ENCODE measurements at regions not wholly inside any gene's neighbourhood (a gene's known extent, or its start where the extent isn't known, plus 50 kb on each side); places are given as distances from the start of the nearest gene placed in this dataset.

- ATAC-seq (no peak), DNase-seq (ENCODE audit: low read depth in 1 of 2, low spot score in 1 of 2) (no peak), FAIRE-seq (no peak)
- ChIA-PET POLR2A (no interaction called here), CTCF (no interaction called here)
- no peak overlapping the region for H3K4me3 ChIP-seq
- no peaks in the 10 kb centered on the region for H3K4me1 ChIP-seq
- TF ChIP-seq RFX5 (IDR thresholded peaks at IDR 0.05) = no peak
- no peak for TF ChIP-seq HOXA7 (CRISPR knock-in tag; IDR thresholded peaks at IDR 0.05)
- TF ChIP-seq SMC3 (IDR thresholded peaks at IDR 0.05) = no peak
- no peak for TF ChIP-seq RAD21 (conservative IDR thresholded peaks at IDR 0.05 in 1 of 2, IDR thresholded peaks at IDR 0.05 in 1 of 2)
- TF ChIP-seq ZSCAN20 (CRISPR knock-in tag; IDR thresholded peaks at IDR 0.05) = no peak
- TF ChIP-seq MAZ (IDR thresholded peaks at IDR 0.05; ENCODE audit: borderline replicate concordance, low read depth, low read length) = no peak
- TF ChIP-seq ELK1 (IDR thresholded peaks at IDR 0.05; ENCODE audit: low read depth, low read length) = no peak
- no peak for TF ChIP-seq SREBF2 (IDR thresholded peaks at IDR 0.05)
- no peak for TF ChIP-seq HOXB13 (CRISPR knock-in tag; IDR thresholded peaks at IDR 0.05; ENCODE audit: low read depth)
- TF ChIP-seq RARB (CRISPR knock-in tag; IDR thresholded peaks at IDR 0.05) = no peak
- TF ChIP-seq HOXB5 (CRISPR knock-in tag; IDR thresholded peaks at IDR 0.05) = no peak
- no peak for TF ChIP-seq PHF8 (IDR thresholded peaks at IDR 0.05; ENCODE audit: borderline replicate concordance, low read depth)
- TF ChIP-seq ESRRA (IDR thresholded peaks at IDR 0.05; ENCODE audit: borderline replicate concordance, low read length) = no peak
- TF ChIP-seq FOSB (CRISPR knock-in tag; IDR thresholded peaks at IDR 0.05) = no peak
- no peak for TF ChIP-seq KDM1A (IDR thresholded peaks at IDR 0.05; ENCODE audit: low read depth)
- TF ChIP-seq ZC3H11A (IDR thresholded peaks at IDR 0.05) = no peak
- TF ChIP-seq EP300 (IDR thresholded peaks at IDR 0.05) = no peak
- TF ChIP-seq POLR2AphosphoS2 (conservative IDR thresholded peaks at IDR 0.05; ENCODE audit: low read length) = no peak
- TF ChIP-seq FOXS1 (CRISPR knock-in tag; IDR thresholded peaks at IDR 0.05) = no peak
- no peak for TF ChIP-seq MAX (IDR thresholded peaks at IDR 0.05)
- no peaks in the 10 kb centered on the region for H3K9me3 ChIP-seq
- H3K27ac ChIP-seq = no peak overlapping the region
- WGBS (ENCODE audit: missing lambda C conversion rate) = 31% methylated on average over 1 of the region's 1 CpG
- H3K4me2 ChIP-seq = no peak overlapping the region
These were observed 126.8 kb downstream of the CDC42EP3 start for GRCh38 chr2:37544591-37545031.

- FAIRE-seq = no peak
- ATAC-seq = no peak
- Histone ChIP-seq H3K9me3 (no peaks in the 10 kb centered on the region), H3K27ac (no peak overlapping the region), H3K4me1 (no peaks in the 10 kb centered on the region), H3K4me3 (no peak overlapping the region), H3K4me2 (no peak overlapping the region)
- ChIA-PET POLR2A (no interaction called here), CTCF (interaction anchor here (0.8 to 2.5 kb wide), 8 partner anchors 10 to 283 kb away, joined by 3 to 9 read pairs (median 4); no protein-coding TSS in a partner anchor)
- TF ChIP-seq, protein P1, sequence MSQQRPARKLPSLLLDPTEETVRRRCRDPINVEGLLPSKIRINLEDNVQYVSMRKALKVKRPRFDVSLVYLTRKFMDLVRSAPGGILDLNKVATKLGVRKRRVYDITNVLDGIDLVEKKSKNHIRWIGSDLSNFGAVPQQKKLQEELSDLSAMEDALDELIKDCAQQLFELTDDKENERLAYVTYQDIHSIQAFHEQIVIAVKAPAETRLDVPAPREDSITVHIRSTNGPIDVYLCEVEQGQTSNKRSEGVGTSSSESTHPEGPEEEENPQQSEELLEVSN (IDR thresholded peaks at IDR 0.05; ENCODE audit: borderline replicate concordance, low read depth) = no peak
- TF ChIP-seq HOXB5 (CRISPR knock-in tag; IDR thresholded peaks at IDR 0.05) = no peak
- TF ChIP-seq ZC3H11A (IDR thresholded peaks at IDR 0.05) = no peak
- TF ChIP-seq GATA3 (IDR thresholded peaks at IDR 0.05; ENCODE audit: borderline replicate concordance) = no peak
- no peak for TF ChIP-seq MAZ (IDR thresholded peaks at IDR 0.05; ENCODE audit: borderline replicate concordance, low read depth, low read length)
- TF ChIP-seq ZFP36 (IDR thresholded peaks at IDR 0.05; ENCODE audit: borderline replicate concordance, partially characterized antibody) = no peak
- no peak for TF ChIP-seq KDM1A (IDR thresholded peaks at IDR 0.05; ENCODE audit: low read depth)
- no peak for TF ChIP-seq MYC (IDR thresholded peaks at IDR 0.05; ENCODE audit: borderline replicate concordance, low read length)
- no peak for TF ChIP-seq NPAS2 (CRISPR knock-in tag; IDR thresholded peaks at IDR 0.05; ENCODE audit: borderline replicate concordance)
- WGBS (ENCODE audit: missing lambda C conversion rate) = 55% methylated on average over 4 of the region's 4 CpGs
- no peak for DNase-seq (ENCODE audit: low read depth in 1 of 2, low spot score in 1 of 2)
These were observed 121.8 kb downstream of the CDC42EP3 start for GRCh38 chr2:37549598-37549997.

Data from A549 (cell line).